CD4-positive, alpha-beta T cell treated with Interleukin-17A for 1 hour (primary cell): ENCODE measurements at regions not wholly inside any gene's neighbourhood (a gene's known extent, or its start where the extent isn't known, plus 50 kb on each side); places are given as distances from the start of the nearest gene placed in this dataset.

Experiments used
- DNase-seq: peaks from one replicate; pipeline ENCODE4 v3.0.0-alpha.2; 2020

DNA sequence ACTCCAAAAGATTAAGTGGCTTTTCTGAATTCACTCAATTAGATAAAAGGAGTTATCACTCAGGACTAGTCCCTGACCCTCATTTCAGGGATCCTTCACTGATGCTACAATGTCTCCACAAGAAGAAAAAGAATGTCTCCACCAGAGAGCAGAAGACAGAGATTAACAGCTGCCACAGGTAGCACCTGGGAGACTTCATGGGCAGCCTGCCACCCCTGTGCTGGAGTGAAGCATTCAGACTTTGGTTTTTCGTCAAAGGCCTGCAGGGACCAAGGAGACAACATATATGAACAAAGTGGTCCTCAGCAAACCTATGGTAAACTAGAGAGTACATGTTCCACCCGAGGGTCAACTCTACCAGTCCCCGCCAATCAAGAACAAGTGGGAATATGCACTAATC lies 197.0 kb upstream of the ACVR2A start:
- no peak for DNase-seq

- no peak for DNase-seq
Measured at GRCh38 chr2:147646818-147647468, 197.9 kb upstream of the ACVR2A start.

- no peak for DNase-seq
Measured at GRCh38 chr2:147644491-147644890, 200.3 kb upstream of the ACVR2A start.

- no peak for DNase-seq
Measured at GRCh38 chr2:147642765-147643164, 202.1 kb upstream of the ACVR2A start.

GRCh38 chr2:147641651-147642050 lies 203.2 kb upstream of the ACVR2A start:
- no peak for DNase-seq

DNA sequence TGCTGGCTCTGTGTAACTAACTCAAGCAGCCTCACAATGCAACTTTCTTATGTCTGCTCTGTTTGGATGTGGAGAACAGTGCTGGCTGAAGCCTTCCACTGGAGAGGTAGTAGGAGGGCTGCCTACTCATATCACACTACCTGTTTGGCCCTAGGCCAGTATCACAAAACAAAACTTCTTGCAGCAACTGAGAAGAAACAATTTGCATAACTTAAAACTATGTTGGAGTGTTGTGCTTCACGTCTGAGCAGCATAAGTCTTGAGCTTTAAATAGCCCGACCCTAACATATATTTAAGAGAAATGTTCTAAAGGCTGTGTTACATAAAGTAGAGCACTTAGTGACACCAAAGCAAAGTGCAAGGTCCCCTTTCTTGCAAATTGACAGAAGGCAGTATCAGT lies 204.9 kb upstream of the ACVR2A start:
- DNase-seq: no peak

GRCh38 chr2:147639386-147639785 lies 205.4 kb upstream of the ACVR2A start:
- no peak for DNase-seq

DNA sequence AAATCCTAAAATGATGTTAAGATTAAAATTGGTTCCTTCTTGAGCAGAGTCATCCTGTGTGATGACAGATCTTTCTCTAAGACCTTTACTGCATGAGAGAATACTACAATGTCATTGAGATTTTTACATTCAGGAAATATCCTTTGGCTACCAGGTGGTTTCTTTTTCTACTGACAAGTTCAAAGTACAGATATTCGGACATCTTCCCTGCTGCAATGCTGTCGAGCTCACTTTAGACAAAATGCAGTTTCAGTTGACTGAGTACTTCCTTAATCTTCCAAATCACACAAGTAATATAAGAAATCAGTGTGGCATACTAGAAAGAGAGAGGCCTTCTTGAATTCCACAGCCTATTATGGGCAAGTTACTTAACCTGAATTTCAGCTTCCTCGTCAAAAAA lies 207.9 kb upstream of the ACVR2A start:
- DNase-seq: no peak

- no peak for DNase-seq
Measured at GRCh38 chr2:147636238-147636882, 208.5 kb upstream of the ACVR2A start.

DNA sequence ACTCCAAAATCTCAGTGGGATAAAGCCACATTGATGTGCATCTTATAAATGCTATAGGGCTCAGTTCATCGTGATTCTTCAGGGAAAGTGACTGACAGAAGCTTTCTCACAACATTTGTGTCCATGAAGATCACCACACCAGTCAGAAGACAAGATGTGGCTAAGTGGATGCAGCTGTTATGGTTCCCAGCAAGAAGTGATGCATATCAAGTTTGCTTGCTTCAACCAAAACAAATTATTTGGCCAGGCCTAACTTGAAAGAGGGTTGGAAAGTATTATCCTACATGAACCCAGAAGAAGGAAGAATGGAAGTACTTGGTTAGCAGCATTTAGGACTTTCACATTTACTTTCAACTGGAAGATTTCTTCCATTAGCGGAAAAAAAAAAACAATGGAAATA lies 210.0 kb upstream of the ACVR2A start:
- no peak for DNase-seq

- no peak for DNase-seq
Measured at GRCh38 chr2:147632198-147632597, 212.6 kb upstream of the ACVR2A start.

DNA sequence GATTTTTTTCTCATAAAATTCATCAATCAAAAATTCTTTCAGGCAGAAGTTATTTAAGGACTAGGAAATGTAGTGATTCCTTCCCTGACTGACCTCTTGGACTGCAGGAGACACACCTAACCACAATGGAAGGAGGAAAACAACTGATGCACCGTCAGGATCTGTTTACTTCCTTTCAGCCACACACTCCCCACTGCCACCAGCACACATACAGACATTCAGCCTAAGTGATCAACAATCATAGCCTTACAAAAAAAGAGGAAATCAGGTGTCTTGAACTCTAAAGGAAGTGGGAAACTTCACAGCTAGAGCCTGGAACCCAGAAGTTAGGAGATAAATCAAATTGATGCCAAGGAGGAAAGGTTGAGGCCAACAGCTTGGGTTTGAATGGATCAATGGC lies 213.5 kb upstream of the ACVR2A start:
- peak; percentile 20 for DNase-seq

GRCh38 chr2:147630585-147630984 lies 214.2 kb upstream of the ACVR2A start:
- no peak for DNase-seq

DNA sequence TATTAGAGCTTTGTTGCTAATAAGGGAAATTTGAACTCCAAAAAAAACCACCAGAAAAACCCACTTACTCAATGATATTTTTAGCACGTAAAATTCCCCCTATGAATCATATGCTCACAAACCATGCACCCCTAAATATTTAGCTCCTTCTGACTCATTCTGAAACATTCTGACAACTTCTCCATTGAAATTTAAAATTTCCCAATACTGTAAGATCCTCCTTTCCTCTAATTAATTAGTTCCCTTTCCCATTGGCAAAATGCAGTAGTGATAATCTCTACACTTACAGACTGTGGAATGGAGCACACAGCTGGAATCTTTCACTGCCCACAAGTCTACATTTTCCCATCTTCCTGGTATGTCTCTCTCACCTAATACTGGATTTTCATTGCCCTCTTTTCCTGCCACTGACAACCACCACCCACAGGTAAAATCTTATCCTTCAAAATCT lies 215.8 kb upstream of the ACVR2A start:
- peak; percentile 8 for DNase-seq

DNA sequence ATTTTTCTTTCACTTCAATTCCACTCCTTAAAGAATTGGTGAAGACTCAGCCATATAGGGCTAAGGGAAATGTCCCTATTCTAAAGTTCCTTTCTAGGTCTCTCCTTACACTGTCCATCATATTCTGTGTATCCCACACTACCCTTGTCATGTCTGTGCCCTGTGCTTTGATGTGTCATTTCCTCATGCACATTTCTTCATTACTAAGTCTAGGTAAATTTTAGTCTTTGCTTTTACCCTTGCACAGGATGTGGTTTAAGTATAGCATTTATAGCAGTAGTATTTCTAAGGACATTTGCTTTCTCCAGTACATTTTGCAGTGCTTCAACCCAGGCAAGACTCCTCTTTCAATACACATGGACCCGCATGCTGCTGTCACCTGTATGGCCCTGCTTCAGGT lies 221.5 kb upstream of the ACVR2A start:
- DNase-seq: peak; percentile 46

DNA sequence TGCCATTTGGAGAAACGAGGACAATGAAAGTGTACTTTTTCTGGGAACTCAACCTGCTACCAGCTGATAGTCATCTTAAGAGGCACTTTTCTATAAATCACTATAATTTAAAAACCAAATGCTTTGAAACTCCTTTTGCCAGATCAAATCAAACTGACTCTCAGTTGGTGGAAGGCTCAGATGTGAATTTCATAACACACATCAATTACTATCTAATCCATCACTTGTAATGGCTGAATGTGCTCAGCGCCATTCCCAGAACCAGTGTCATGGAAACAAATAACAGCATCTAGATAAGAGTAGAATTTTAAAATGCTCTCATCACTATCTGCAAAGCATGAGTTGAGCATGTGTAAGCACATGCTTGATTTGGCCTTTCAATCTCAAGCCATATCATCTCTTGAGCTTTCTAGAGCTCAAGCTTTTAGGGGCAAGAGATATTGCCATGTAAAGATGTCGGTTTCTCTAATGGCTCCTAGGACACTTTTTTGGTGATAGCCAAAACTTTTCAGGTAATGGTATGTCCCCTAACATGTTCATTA lies 223.1 kb upstream of the ACVR2A start:
- DNase-seq: no peak

DNA sequence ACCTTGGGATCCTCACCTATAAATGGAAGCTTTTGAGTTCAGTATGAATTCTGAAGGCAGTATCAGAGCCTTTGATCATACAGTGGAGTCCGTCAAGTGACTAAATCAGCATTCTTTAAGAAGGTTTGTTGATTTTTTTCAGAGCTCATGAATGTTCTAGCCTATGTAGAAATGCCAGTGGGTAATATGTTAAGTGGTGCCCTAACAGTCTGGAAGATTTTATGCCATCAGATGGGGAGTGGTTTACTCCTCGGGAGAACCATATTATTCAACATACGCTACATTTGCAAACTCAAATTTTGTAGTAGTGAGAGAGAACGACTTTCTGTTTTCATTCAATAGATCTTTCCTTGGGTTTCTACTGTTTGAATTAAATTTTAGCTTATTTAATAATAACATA lies 225.0 kb upstream of the ACVR2A start:
- no peak for DNase-seq

DNA sequence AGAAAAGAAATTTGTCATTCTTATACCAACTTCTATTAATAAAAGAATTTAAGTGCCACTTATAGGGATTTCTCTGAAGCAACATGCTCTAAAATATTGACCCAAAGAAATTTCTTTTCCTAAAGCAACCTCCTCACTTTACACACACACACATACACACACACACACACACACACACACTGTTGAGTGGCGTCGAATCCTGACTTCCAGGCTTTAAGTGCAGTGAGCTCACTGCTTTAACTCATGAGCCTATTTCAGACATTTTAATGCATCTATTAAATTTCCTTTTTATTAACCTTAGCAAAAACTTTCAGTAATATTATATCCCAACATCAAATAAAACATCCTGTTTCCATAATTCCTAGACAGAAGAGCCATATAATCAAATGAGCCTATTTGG lies 229.1 kb upstream of the ACVR2A start:
- no peak for DNase-seq

DNA sequence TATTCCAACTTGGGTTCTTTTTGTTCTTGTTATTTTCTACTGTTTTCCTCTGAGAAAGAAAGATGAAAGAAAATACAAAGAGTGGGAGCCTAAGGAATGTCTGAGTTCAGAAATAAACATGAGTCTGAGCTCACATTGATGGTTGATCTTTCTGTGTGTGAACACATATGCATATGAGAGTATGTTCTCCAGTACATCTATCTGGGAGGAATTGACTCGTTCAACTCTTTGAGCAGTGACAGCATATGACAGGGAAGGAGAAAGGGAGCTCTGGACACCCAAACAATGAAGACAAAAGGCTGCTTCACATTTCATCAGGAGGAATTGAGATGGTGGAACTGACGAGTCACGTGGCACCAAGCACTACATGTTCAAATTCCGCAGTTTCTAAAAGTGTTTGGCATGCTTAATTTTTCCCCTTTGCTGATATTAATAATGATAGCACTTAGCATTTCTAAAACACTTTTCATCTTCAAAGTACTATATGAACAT lies 229.8 kb upstream of the ACVR2A start:
- no peak for DNase-seq

GRCh38 chr2:147614471-147614870 lies 230.4 kb upstream of the ACVR2A start:
- DNase-seq: no peak

DNA sequence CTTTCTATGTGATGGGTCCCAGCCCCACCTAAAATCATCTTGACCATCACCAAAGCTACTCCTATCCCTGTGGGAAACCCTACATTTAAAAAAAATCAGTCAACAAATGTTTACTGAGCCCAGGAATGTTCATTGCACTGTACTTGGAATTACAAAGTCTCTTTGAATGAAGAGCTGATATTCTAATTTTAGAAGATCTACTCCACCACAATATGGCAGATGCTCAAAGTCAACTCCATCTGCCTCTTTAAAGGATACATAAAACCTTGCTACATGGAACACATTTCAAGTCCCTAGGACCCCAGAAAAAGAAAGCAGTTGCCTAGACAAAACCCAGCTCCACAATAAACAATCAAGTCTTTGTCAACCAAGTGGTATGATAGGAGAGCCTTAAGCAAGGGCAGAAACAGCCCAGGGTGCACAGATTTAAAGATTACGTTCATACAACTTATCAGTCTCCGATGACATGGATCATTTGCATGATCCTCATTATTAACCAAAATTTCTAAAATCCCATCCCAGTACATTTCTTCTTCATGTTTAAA lies 234.3 kb upstream of the ACVR2A start:
- DNase-seq: no peak

GRCh38 chr2:147609301-147609700 lies 235.5 kb upstream of the ACVR2A start:
- no peak for DNase-seq

DNA sequence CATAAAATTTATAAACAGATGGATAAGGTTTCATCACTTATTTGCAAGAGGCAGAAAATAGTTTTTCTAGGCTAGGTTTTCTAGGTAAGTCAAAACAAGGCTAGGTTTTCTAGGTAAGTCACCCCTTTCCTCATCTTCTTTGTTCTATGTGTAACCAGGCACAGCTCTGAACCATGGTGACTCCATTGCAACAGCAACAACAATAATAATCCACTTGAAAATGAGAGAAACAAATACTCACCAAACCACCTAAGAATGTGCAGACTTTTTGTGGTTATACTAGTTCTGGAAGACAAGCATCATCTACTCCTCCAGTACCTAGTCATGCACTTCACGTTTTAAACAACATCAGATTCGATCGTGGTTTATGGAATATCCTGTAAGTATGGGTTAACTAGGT lies 237.4 kb upstream of the ACVR2A start:
- no peak for DNase-seq

DNA sequence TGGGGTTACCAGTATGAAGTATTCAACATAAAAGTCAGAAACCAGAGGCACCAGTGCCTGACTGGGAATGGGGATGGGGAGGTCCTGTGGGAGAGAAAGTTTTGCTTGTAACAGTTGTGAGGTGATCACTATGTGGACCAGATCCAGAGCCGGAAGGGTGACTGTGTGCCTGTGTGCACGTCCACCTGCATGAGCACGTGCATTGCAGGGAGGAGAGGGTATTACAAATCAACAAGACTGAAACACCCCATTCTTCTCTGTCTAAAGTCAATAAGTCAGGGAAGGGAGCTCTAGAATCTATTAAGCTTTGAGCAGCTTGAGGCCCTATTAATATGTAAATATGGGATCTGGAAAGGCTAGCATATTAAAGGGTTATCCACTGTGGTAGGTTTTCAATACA lies 241.0 kb upstream of the ACVR2A start:
- no peak for DNase-seq
